ENCODE measurements at regions not wholly inside any gene's neighbourhood (a gene's known extent, or its start where the extent isn't known, plus 50 kb on each side); places are given as distances from the start of the nearest gene placed in this dataset.

- TF ChIP-seq CBX1 (IDR thresholded peaks at IDR 0.05; ENCODE audit: low read depth) (peak; percentile 24), CBX5 (CRISPR knock-in tag; IDR thresholded peaks at IDR 0.05; ENCODE audit: borderline replicate concordance) (no peak; the same call in 1 of the 2 replicates), ZFP91 (CRISPR knock-in tag; IDR thresholded peaks at IDR 0.05; ENCODE audit: borderline replicate concordance) (peak; percentile 79; the same call in 1 of the 2 replicates), TOPORS (CRISPR knock-in tag; IDR thresholded peaks at IDR 0.05) (peak; percentile 32; the same call in 1 of the 2 replicates), MBD4 (IDR thresholded peaks at IDR 0.05; ENCODE audit: borderline replicate concordance, low read length) (no peak), BCL6 (CRISPR knock-in tag; IDR thresholded peaks at IDR 0.05) (peak; percentile 20; the same call in 1 of the 2 replicates), EED (CRISPR knock-in tag; IDR thresholded peaks at IDR 0.05) (no peak; the same call in 1 of the 2 replicates), ATF3 (CRISPR knock-in tag; IDR thresholded peaks at IDR 0.05) (peak; percentile 11; the same call in 1 of the 2 replicates), ZBTB44 (CRISPR knock-in tag; IDR thresholded peaks at IDR 0.05) (no peak), ZNF746 (CRISPR knock-in tag; IDR thresholded peaks at IDR 0.05) (peak; percentile 61; the same call in 1 of the 2 replicates), ZNF775 (CRISPR knock-in tag; IDR thresholded peaks at IDR 0.05; ENCODE audit: borderline replicate concordance) (no peak), HNRNPK (IDR thresholded peaks at IDR 0.05; ENCODE audit: low read depth, low read length, poor library complexity, severe bottlenecking) (no peak), PAXIP1 (CRISPR knock-in tag; conservative IDR thresholded peaks at IDR 0.05) (peak; percentile 87), AHR (CRISPR knock-in tag; IDR thresholded peaks at IDR 0.05) (peak; percentile 48; the same call in 1 of the 2 replicates), ZNF552 (CRISPR knock-in tag; IDR thresholded peaks at IDR 0.05; ENCODE audit: borderline replicate concordance) (no peak; the same call in 1 of the 2 replicates), ZNF639 (CRISPR knock-in tag; conservative IDR thresholded peaks at IDR 0.05) (no peak), HDAC1 (CRISPR knock-in tag; IDR thresholded peaks at IDR 0.05) (peak; percentile 67; the same call in 1 of the 2 replicates), NONO (IDR thresholded peaks at IDR 0.05) (no peak), NONO (CRISPR knock-in tag; conservative IDR thresholded peaks at IDR 0.05) (peak; percentile 79; the same call in 1 of the 2 replicates), NR2F1 (CRISPR knock-in tag; IDR thresholded peaks at IDR 0.05) (peak in 1 of 2 experiments; percentile 9; a peak in 1 of 4 replicates)
These were observed 138.9 kb downstream of the SEC14L1 start (continued) for GRCh38 chr17:77279448-77280303.

Data from HepG2 (cell line).